BJ (cell line): ENCODE measurements at regions not wholly inside any gene's neighbourhood (a gene's known extent, or its start where the extent isn't known, plus 50 kb on each side); places are given as distances from the start of the nearest gene placed in this dataset.

Experiments
- CTCF ChIA-PET: fragments of 350-600 bp; formaldehyde crosslinking; extraction: SDS; loops from one replicate; lab custom pipeline; 2021; ENCODE audit warnings: antibody characterized with exemption, inconsistent platforms; lab: Yijun Ruan, JAX
- POLR2A ChIA-PET: fragments of 300-600 bp; sonication (Branson Sonifier 250); formaldehyde crosslinking; extraction: SDS; loops from one replicate; lab custom pipeline; 2021; ENCODE audit warnings: antibody characterized with exemption; lab: Charles Lee
- DNase-seq: peaks from one replicate; pipeline ENCODE4 v3.0.0-alpha.2; 2011; ENCODE audit warnings: low read depth
- H3K27me3 ChIP-seq: 2 replicates; pipeline ENCODE4 v1.6.0; 2011; ENCODE audit warnings: low read length; ENCODE audit not compliant: control insufficient read depth, insufficient read depth
- H3K36me3 ChIP-seq: 2 replicates; pipeline ENCODE4 v1.5.1; 2011; ENCODE audit warnings: low read length; ENCODE audit not compliant: control insufficient read depth, insufficient read depth
- H3K4me3 ChIP-seq: 2 replicates; pipeline ENCODE4 v1.5.1; 2011; ENCODE audit warnings: low read depth, mild to moderate bottlenecking, control low read depth, low read length
- CTCF ChIP-seq: IDR thresholded peaks from 2 replicates; pipeline ENCODE4 v1.5.1; 2011; ENCODE audit warnings: low read depth, mild to moderate bottlenecking, control low read depth, inconsistent platforms, low read length, moderate library complexity; ENCODE audit not compliant: insufficient read depth

GRCh38 chr7:33781167-33781566 lies 124.2 kb upstream of the BMPER start:
- peaks cover 2% of the 10 kb centered on the region; the same call in 1 of the 2 replicates for H3K27me3 ChIP-seq
- CTCF ChIA-PET = interaction anchor here (1.2 to 3.1 kb wide), 2 partner anchors 8 to 22 kb away, joined by 5 to 8 read pairs; no protein-coding TSS in a partner anchor
- no peaks in the 10 kb centered on the region for H3K36me3 ChIP-seq
- no peak for TF ChIP-seq CTCF
- DNase-seq = no peak
- no peak overlapping the region for H3K4me3 ChIP-seq
- POLR2A ChIA-PET = no interaction called here

- TF ChIP-seq CTCF = no peak
- Histone ChIP-seq H3K36me3 (no peaks in the 10 kb centered on the region), H3K4me3 (no peak overlapping the region), H3K27me3 (peaks cover 2% of the 10 kb centered on the region; the same call in 1 of the 2 replicates)
- POLR2A ChIA-PET = no interaction called here
- DNase-seq = no peak
- CTCF ChIA-PET = interaction anchor here (1.2 to 3.1 kb wide), 2 partner anchors 9 to 23 kb away, joined by 5 to 8 read pairs; no protein-coding TSS in a partner anchor
Measured at GRCh38 chr7:33781796-33782195, 123.5 kb upstream of the BMPER start.

- no peaks in the 10 kb centered on the region for H3K36me3 ChIP-seq
- no peak overlapping the region for H3K4me3 ChIP-seq
- no peak for DNase-seq
- peaks cover 2% of the 10 kb centered on the region; the same call in 1 of the 2 replicates for H3K27me3 ChIP-seq
- CTCF ChIA-PET = interaction anchor here (0.9 kb wide), 1 partner anchor 9 kb away, joined by 4 read pairs; no protein-coding TSS in a partner anchor
- no peak for TF ChIP-seq CTCF
- POLR2A ChIA-PET = no interaction called here
Measured at GRCh38 chr7:33784000-33784399, 121.3 kb upstream of the BMPER start.

- ChIA-PET POLR2A (no interaction called here), CTCF (interaction anchor here (1.3 kb wide), 1 partner anchor 10 kb away, joined by 7 read pairs; no protein-coding TSS in a partner anchor)
- TF ChIP-seq CTCF = no peak
- DNase-seq = no peak
- H3K4me3 ChIP-seq = no peak overlapping the region
- no peaks in the 10 kb centered on the region for H3K27me3 ChIP-seq
- no peaks in the 10 kb centered on the region for H3K36me3 ChIP-seq
Measured at GRCh38 chr7:33788531-33788930, 116.8 kb upstream of the BMPER start.

- H3K27me3 ChIP-seq = no peaks in the 10 kb centered on the region
- CTCF ChIA-PET = interaction anchor here (0.6 to 1.3 kb wide), 2 partner anchors 9 to 331 kb away, joined by 3 to 7 read pairs; no protein-coding TSS in a partner anchor
Measured at GRCh38 chr7:33789871-33790630, 115.3 kb upstream of the BMPER start.

More at GRCh38 chr7:33789871-33790630, 115.3 kb upstream of the BMPER start:
- TF ChIP-seq CTCF = no peak
- H3K4me3 ChIP-seq = no peak overlapping the region
- H3K36me3 ChIP-seq = no peaks in the 10 kb centered on the region
- no peak for DNase-seq
- POLR2A ChIA-PET = no interaction called here
